Skeletal muscle satellite cell (primary cell): ENCODE measurements at regions not wholly inside any gene's neighbourhood (a gene's known extent, or its start where the extent isn't known, plus 50 kb on each side); places are given as distances from the start of the nearest gene placed in this dataset.

Experiments used
- H3K27me3 ChIP-seq: 2 replicates; pipeline ENCODE4 v1.7.0; 2013; ENCODE audit warnings: low read length; ENCODE audit not compliant: control insufficient read depth, insufficient read depth
- H3K36me3 ChIP-seq: 2 replicates; pipeline ENCODE4 v1.7.0; 2013; ENCODE audit warnings: mild to moderate bottlenecking, control low read depth, low read length; ENCODE audit not compliant: insufficient read depth
- H3K4me1 ChIP-seq: 2 replicates; pipeline ENCODE4 v1.7.0; 2013; ENCODE audit warnings: low read length; ENCODE audit not compliant: control insufficient read depth, insufficient read depth
- H3K4me2 ChIP-seq: 2 replicates; pipeline ENCODE4 v1.7.0; 2013; ENCODE audit warnings: mild to moderate bottlenecking, low read length
- H3K4me3 ChIP-seq: 2 replicates; pipeline ENCODE4 v1.7.0; 2013; ENCODE audit warnings: low read length
- H3K9ac ChIP-seq: 2 replicates; pipeline ENCODE4 v1.7.0; 2013; ENCODE audit warnings: mild to moderate bottlenecking, low read depth, low read length, moderate library complexity
- H3K9me3 ChIP-seq: replicated peaks from 2 replicates; pipeline ENCODE4 v1.7.0; 2013; ENCODE audit warnings: mild to moderate bottlenecking, control low read depth, low read length

DNA sequence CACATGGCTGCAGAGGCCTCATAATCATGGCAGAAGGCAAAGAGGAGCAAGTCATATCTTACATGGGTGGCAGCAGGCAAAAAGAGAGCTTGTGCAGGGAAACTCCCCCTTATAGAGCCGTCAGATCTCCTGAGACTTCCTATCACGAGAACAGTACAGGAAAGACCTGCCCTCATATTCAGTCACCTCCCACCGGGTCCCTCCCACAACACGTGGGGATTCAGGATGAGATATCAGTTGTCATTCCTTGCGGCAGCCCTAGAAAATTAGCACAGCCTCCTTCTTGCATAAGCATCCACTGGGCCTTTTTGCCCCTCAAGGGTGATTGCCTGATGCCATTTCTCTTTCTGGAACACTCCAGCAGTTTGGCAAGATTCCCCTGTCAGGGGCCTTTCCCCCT, 61.7 kb upstream of the STX18 start:
- no peak overlapping the region for H3K4me2 ChIP-seq
- H3K27me3 ChIP-seq, result no peaks in the 10 kb centered on the region
- no peak overlapping the region for H3K9ac ChIP-seq
- no peaks in the 10 kb centered on the region for H3K9me3 ChIP-seq
- no peaks in the 10 kb centered on the region for H3K4me1 ChIP-seq
- no peaks in the 10 kb centered on the region for H3K36me3 ChIP-seq
- H3K4me3 ChIP-seq, result no peak overlapping the region

DNA sequence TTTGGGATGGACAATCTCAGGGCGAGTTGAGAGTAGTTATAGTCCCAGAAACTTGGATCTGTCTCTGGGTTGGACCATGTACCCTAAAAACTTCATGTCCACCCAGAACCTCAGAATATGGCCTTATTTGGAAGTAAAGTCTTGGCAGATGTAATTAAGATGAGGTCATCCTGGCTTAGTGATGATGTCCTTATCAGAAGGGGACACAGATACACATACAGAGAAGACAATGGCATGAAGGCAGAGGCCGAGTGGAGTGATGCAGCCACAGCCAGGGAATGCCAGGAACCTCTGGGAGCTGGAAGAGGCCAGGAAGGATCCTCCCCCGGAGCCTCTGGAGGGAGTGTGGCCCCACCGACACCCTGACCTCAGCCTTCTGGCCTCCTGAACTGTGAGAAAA, 61.2 kb upstream of the STX18 start:
- Histone ChIP-seq H3K9ac (no peak overlapping the region), H3K4me1 (no peaks in the 10 kb centered on the region), H3K4me2 (no peak overlapping the region), H3K9me3 (no peaks in the 10 kb centered on the region), H3K36me3 (no peaks in the 10 kb centered on the region), H3K4me3 (no peak overlapping the region), H3K27me3 (no peaks in the 10 kb centered on the region)

DNA sequence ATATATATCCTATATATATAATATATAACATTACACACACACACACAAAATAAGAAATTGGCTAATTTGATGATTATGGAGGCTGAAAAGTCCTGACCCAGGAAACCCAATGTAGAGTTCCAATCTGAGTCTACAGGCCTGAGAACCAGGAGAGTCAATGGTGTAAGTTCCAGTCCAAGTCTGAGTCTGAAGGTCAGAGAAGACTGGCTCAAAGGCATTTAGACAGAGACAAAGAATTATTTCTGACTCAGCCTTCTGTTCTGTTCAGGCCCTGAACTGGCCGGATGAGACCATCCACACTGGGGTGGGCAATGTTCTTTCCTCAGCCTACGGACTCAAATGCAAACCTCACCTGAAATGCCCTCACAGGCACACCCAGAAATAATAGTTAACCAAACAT, 60.6 kb upstream of the STX18 start:
- no peak overlapping the region for H3K9ac ChIP-seq

DNA sequence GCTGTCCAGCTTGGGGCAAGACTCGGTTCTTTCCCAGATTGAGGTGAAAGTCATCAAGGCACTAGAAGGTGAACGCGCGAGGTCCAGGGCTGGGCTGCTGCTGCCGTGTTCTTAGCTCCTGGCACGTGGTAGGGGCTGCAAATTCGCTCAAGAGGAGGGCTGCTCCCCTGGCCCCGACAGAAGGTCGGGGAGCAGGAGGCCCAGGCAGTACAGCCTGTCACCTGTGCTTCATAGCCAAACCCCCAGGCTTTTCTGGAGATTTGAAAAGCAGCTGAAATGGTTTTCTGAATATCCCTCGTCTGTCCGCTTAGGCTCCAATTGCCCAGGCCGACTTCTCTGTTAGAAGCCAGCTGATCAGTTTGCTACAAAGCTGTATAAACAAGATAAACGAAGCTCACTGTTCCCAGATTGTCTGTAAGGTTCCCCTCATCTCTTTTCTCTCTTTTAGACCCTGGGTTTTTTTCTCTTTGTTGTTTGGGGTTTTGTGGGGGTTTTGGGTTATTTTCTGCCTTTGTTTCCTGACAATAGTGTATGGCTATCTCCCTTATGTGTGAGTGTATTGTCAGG, 60.0 kb upstream of the STX18 start:
- no peaks in the 10 kb centered on the region for H3K9me3 ChIP-seq
- H3K4me3 ChIP-seq, result no peak overlapping the region
- H3K4me1 ChIP-seq, result no peaks in the 10 kb centered on the region
- no peak overlapping the region for H3K4me2 ChIP-seq
- no peaks in the 10 kb centered on the region for H3K27me3 ChIP-seq
- no peak overlapping the region for H3K9ac ChIP-seq
- no peaks in the 10 kb centered on the region for H3K36me3 ChIP-seq

More for the DNA sequence above, 60.6 kb upstream of the STX18 start:
- Histone ChIP-seq H3K36me3 (no peaks in the 10 kb centered on the region), H3K4me2 (no peak overlapping the region), H3K27me3 (no peaks in the 10 kb centered on the region), H3K4me1 (no peaks in the 10 kb centered on the region), H3K4me3 (no peak overlapping the region), H3K9me3 (no peaks in the 10 kb centered on the region)

DNA sequence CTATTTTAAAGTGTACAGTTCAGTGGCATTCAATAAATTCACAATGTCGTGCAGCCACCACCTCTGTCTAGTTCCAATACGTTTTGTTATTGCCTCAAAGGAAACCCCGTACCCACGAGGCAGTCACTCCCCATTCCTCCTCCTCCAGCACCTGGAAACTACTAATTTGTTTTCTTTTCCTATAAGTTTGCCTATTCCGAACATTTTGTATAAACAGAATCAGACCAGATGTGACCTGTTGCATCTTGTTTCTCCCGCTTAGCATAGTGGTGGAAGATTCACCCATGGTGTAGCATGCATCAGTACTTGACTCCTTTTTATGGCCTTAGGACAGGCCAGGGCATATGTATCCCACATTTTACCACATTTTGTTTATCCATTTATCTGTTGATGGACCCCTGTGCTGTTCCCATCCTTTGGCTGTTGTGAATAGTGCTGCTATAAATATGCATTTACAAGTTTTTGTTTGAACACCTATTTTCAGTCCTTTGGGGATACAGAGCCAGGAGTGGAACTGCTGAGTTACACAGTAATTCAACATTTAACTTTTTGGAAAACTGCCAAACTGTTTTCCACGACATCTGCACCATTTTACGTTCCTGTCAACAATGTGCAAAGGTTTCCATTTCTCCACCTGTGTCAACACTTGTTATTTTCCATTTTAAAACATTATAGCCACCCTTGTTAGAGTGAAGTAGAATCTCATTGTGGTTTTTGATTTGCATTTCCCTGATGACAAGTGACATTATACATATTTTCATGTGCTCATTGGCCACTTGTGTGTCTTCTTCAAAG, 57.8 kb upstream of the STX18 start:
- Histone ChIP-seq H3K36me3 (no peaks in the 10 kb centered on the region), H3K27me3 (no peaks in the 10 kb centered on the region), H3K9ac (no peak overlapping the region), H3K4me3 (no peak overlapping the region), H3K9me3 (peaks cover 7% of the 10 kb centered on the region), H3K4me2 (no peak overlapping the region), H3K4me1 (no peaks in the 10 kb centered on the region)

DNA sequence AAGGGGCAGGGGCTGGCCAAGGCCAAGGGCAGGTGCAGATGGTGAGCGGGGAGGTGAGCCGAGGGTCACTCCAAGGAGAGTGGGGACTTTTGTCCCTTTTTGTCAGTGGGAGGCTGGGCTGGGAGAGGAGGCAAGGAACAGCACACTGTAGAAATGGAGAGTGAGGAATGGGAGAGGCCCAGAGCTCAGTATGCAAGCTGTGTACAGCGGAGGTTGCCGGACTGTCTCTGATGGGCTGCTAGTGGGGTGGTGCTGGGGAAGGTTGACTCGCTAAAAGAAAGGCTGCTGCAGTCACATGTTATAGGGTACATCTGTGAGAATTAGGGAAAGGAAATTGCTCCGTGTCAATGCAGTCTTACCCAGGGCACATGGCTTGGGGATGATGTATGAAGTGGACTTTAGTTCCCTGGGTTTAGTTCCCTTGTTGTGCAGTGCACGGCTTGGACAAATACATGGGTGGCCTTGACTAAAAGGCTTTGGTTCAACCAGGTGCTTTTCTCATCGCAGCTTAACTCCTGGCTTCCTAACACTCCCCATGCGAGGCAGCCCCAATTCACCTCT, 57.1 kb upstream of the STX18 start:
- no peaks in the 10 kb centered on the region for H3K36me3 ChIP-seq
- no peak overlapping the region for H3K4me3 ChIP-seq
- no peak overlapping the region for H3K4me2 ChIP-seq
- H3K27me3 ChIP-seq, result no peaks in the 10 kb centered on the region
- no peak overlapping the region for H3K9ac ChIP-seq
- no peaks in the 10 kb centered on the region for H3K4me1 ChIP-seq
- peaks cover 7% of the 10 kb centered on the region for H3K9me3 ChIP-seq

DNA sequence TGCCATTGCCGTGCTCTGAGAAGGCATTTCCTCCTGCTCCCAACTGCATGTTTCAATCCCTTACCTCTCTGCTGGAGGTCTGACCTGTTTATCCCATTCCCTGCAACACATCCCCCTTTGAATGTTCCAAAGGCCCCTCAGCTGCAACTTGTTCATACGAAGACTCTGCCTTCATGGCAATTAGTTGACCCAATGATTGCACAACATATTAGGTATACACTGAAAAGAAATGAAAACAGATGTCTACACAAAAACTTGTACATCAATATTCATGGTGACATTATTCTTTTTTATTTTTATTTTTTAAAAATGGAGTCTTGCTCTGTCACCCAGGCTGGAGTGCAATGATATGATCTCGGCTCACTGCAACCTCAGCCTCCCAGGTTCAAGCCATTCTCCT, 54.9 kb upstream of the STX18 start:
- Histone ChIP-seq H3K9me3 (peaks cover 7% of the 10 kb centered on the region), H3K4me1 (no peaks in the 10 kb centered on the region), H3K27me3 (no peaks in the 10 kb centered on the region), H3K9ac (no peak overlapping the region), H3K4me3 (no peak overlapping the region), H3K36me3 (no peaks in the 10 kb centered on the region), H3K4me2 (no peak overlapping the region)

DNA sequence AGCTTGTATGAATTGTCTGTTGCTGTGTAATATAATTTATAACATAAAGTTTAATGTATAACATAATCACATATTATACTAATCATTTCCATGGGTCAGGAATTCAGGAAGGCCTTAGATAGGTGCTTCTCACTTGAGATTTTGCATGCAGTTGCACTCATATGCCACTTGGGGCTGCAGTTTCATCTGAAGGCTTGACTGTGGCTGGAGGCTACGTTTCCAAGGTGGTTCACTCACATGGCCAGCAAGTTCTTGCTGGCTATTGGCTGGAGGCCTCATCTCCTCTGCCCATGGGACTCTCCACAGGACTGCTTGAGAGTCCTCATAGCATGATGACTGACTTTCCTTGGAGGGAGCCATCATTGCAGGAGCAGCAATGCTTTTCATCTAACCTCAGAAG, 53.4 kb upstream of the STX18 start:
- no peak overlapping the region for H3K9ac ChIP-seq
- peaks cover 9% of the 10 kb centered on the region for H3K4me1 ChIP-seq
- no peaks in the 10 kb centered on the region for H3K27me3 ChIP-seq
- peaks cover 7% of the 10 kb centered on the region for H3K9me3 ChIP-seq
- H3K4me2 ChIP-seq, result no peak overlapping the region
- no peaks in the 10 kb centered on the region for H3K36me3 ChIP-seq
- H3K4me3 ChIP-seq, result no peak overlapping the region

DNA sequence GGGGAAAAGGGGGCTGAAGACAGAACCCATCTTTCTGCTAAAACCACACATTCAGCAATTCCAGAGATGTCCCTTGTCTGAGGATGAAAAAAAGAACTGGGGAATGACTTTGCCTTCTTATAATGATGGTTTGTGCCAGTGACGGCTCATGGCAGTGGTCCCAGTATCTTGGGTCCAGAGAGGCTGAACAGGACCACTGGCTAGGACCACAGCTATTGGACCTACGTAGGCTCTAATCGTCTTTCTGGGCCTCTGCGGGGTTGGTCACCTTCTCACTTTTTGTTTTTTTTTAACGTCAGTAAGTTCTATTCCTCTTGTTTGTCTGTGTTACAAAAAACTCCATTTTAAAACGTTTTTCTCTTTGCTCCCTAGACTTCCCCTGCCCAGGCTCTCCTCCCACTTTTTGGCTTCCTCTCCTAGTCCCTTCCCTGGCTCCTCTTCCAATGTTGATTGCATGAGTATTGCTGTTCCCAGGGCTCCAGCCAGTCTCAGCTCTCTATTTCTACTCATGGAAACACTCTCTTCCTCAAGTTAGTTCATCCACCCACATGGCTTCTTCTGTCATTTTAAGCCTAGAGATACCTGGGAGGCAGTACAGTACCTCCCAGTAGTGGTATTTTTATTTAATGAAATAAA, 52.6 kb upstream of the STX18 start:
- Histone ChIP-seq H3K4me2 (no peak overlapping the region), H3K9me3 (peaks cover 7% of the 10 kb centered on the region), H3K4me1 (peaks cover 13% of the 10 kb centered on the region), H3K9ac (no peak overlapping the region), H3K4me3 (no peak overlapping the region), H3K36me3 (no peaks in the 10 kb centered on the region), H3K27me3 (no peaks in the 10 kb centered on the region)

DNA sequence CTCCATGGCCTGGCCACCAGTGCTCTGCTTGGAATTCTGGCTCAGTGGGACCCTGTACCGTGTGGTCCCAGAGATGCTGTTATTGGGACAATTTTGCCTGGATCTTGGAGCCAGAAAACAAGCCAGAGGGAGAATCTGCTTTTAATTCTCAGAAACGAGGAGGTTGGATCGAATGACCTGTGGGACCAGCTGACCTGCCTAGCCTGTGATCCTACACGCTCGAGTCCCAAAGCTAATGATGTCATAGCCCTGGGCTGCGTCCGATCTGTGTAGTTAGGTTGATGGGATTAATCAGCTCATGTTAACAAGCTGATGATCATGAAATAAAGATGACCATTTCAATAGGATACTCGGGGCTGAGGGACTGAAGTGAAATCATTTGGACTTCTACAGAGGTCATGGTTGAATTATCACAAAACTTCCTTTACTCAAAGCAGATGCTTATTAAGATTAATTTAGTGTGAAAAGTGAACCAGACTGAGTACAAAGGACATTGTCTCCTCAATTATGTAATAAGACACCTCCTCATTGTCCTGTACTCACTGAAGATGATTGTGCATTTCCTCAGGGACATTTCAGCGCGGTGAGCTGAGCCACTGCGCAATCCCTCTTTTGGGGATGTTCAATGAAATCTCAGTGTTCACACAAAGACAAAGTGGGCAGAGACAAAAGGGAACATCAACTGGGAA, 51.9 kb upstream of the STX18 start:
- peaks cover 7% of the 10 kb centered on the region for H3K9me3 ChIP-seq
- peaks cover 13% of the 10 kb centered on the region for H3K4me1 ChIP-seq
- H3K4me2 ChIP-seq, result no peak overlapping the region
- H3K9ac ChIP-seq, result no peak overlapping the region
- H3K27me3 ChIP-seq, result no peaks in the 10 kb centered on the region
- no peak overlapping the region for H3K4me3 ChIP-seq
- H3K36me3 ChIP-seq, result no peaks in the 10 kb centered on the region

DNA sequence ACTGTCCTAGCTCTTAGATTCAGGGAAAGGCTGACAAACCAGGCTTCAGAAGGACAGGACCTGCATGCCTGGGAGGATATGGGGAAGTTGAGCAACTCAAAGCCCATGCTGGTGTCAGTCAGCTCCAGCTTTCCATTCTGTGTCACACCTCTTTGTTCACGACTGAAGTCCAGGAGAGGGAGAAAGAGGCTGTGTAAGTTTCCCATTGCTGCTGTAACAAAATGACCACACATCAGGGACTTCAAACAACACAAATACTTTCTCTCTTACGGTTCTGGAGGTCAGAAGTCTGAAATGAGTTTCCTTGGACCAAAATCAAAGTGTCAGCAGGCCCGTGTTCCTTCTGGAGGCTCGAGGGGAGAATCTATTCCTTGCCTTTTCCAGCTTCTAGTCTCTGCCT, 50.6 kb upstream of the STX18 start:
- H3K9me3 ChIP-seq, result peaks cover 7% of the 10 kb centered on the region
- no peak overlapping the region for H3K4me3 ChIP-seq
- H3K4me2 ChIP-seq, result no peak overlapping the region
- no peaks in the 10 kb centered on the region for H3K27me3 ChIP-seq
- H3K36me3 ChIP-seq, result no peaks in the 10 kb centered on the region
- H3K9ac ChIP-seq, result no peak overlapping the region
- H3K4me1 ChIP-seq, result peaks cover 13% of the 10 kb centered on the region
